ENCODE measurements at regions not wholly inside any gene's neighbourhood (a gene's known extent, or its start where the extent isn't known, plus 50 kb on each side); places are given as distances from the start of the nearest gene placed in this dataset.

GRCh38 chr3:110750201-110750600 lies 321.4 kb upstream of the NECTIN3 start:
- Mint-ChIP-seq H3K4me3 (no peak overlapping the region), H3K36me3 (ENCODE audit: low read depth) (no peaks in the 10 kb centered on the region), H3K4me1 (ENCODE audit: low read depth) (no peaks in the 10 kb centered on the region), H3K27ac (no peak overlapping the region), H3K27me3 (ENCODE audit: insufficient read depth) (peaks cover 8% of the 10 kb centered on the region), H3K9me3 (no peaks in the 10 kb centered on the region)
- DNase-seq (ENCODE audit: low spot score) = no peak
- intact Hi-C loops (cut with micrococcal nuclease) = no loop called here

GRCh38 chr3:110752307-110752706 lies 319.3 kb upstream of the NECTIN3 start:
- Mint-ChIP-seq H3K4me1 (ENCODE audit: low read depth) (no peaks in the 10 kb centered on the region), H3K36me3 (ENCODE audit: low read depth) (no peaks in the 10 kb centered on the region), H3K4me3 (no peak overlapping the region), H3K27me3 (ENCODE audit: insufficient read depth) (no peaks in the 10 kb centered on the region), H3K9me3 (no peaks in the 10 kb centered on the region), H3K27ac (no peak overlapping the region)
- DNase-seq (ENCODE audit: low spot score) = no peak
- intact Hi-C loops (cut with micrococcal nuclease) = no loop called here

- no peaks in the 10 kb centered on the region for H3K9me3 Mint-ChIP-seq
- H3K4me3 Mint-ChIP-seq = no peak overlapping the region
- intact Hi-C loops (cut with micrococcal nuclease) = no loop called here
- H3K27me3 Mint-ChIP-seq (ENCODE audit: insufficient read depth) = no peaks in the 10 kb centered on the region
- H3K4me1 Mint-ChIP-seq (ENCODE audit: low read depth) = no peaks in the 10 kb centered on the region
- no peak for DNase-seq (ENCODE audit: low spot score)
- no peak overlapping the region for H3K27ac Mint-ChIP-seq
- no peaks in the 10 kb centered on the region for H3K36me3 Mint-ChIP-seq (ENCODE audit: low read depth)
Observed at GRCh38 chr3:110753516-110753915, 318.1 kb upstream of the NECTIN3 start.

GRCh38 chr3:110754212-110754916 lies 317.3 kb upstream of the NECTIN3 start:
- H3K9me3 Mint-ChIP-seq = no peaks in the 10 kb centered on the region
- DNase-seq (ENCODE audit: low spot score) = no peak
- H3K4me3 Mint-ChIP-seq = no peak overlapping the region
- intact Hi-C loops (cut with micrococcal nuclease) = no loop called here
- no peaks in the 10 kb centered on the region for H3K27me3 Mint-ChIP-seq (ENCODE audit: insufficient read depth)
- H3K36me3 Mint-ChIP-seq (ENCODE audit: low read depth) = no peaks in the 10 kb centered on the region
- H3K4me1 Mint-ChIP-seq (ENCODE audit: low read depth) = no peaks in the 10 kb centered on the region
- H3K27ac Mint-ChIP-seq = no peak overlapping the region

GRCh38 chr3:110755345-110755744 lies 316.3 kb upstream of the NECTIN3 start:
- Mint-ChIP-seq H3K27ac (no peak overlapping the region), H3K4me1 (ENCODE audit: low read depth) (no peaks in the 10 kb centered on the region), H3K4me3 (no peak overlapping the region), H3K36me3 (ENCODE audit: low read depth) (no peaks in the 10 kb centered on the region), H3K9me3 (no peaks in the 10 kb centered on the region), H3K27me3 (ENCODE audit: insufficient read depth) (no peaks in the 10 kb centered on the region)
- DNase-seq (ENCODE audit: low spot score) = no peak
- intact Hi-C loops (cut with micrococcal nuclease) = no loop called here

- DNase-seq (ENCODE audit: low spot score) = no peak
- intact Hi-C loops (cut with micrococcal nuclease) = no loop called here
- Mint-ChIP-seq H3K27me3 (ENCODE audit: insufficient read depth) (no peaks in the 10 kb centered on the region), H3K4me3 (no peak overlapping the region), H3K9me3 (no peaks in the 10 kb centered on the region), H3K36me3 (ENCODE audit: low read depth) (no peaks in the 10 kb centered on the region), H3K27ac (no peak overlapping the region), H3K4me1 (ENCODE audit: low read depth) (no peaks in the 10 kb centered on the region)
Observed at GRCh38 chr3:110756705-110757104, 314.9 kb upstream of the NECTIN3 start.

- H3K27ac Mint-ChIP-seq = no peak overlapping the region
- no peaks in the 10 kb centered on the region for H3K9me3 Mint-ChIP-seq
- no peak for DNase-seq (ENCODE audit: low spot score)
- H3K4me3 Mint-ChIP-seq = no peak overlapping the region
- intact Hi-C loops (cut with micrococcal nuclease) = no loop called here
- H3K36me3 Mint-ChIP-seq (ENCODE audit: low read depth) = no peaks in the 10 kb centered on the region
- H3K4me1 Mint-ChIP-seq (ENCODE audit: low read depth) = no peaks in the 10 kb centered on the region
- no peaks in the 10 kb centered on the region for H3K27me3 Mint-ChIP-seq (ENCODE audit: insufficient read depth)
Observed at GRCh38 chr3:110758208-110758607, 313.4 kb upstream of the NECTIN3 start.

GRCh38 chr3:110767156-110767555 lies 304.5 kb upstream of the NECTIN3 start:
- intact Hi-C loops (cut with micrococcal nuclease) = no loop called here
- Mint-ChIP-seq H3K27me3 (ENCODE audit: insufficient read depth) (peaks cover 2% of the 10 kb centered on the region), H3K4me3 (no peak overlapping the region), H3K9me3 (no peaks in the 10 kb centered on the region), H3K4me1 (ENCODE audit: low read depth) (peaks cover 5% of the 10 kb centered on the region), H3K36me3 (ENCODE audit: low read depth) (no peaks in the 10 kb centered on the region), H3K27ac (no peak overlapping the region)
- DNase-seq (ENCODE audit: low spot score) = no peak

- Mint-ChIP-seq H3K4me3 (no peak overlapping the region), H3K27ac (no peak overlapping the region), H3K9me3 (no peaks in the 10 kb centered on the region), H3K4me1 (ENCODE audit: low read depth) (peaks cover 5% of the 10 kb centered on the region), H3K36me3 (ENCODE audit: low read depth) (no peaks in the 10 kb centered on the region), H3K27me3 (ENCODE audit: insufficient read depth) (peaks cover 2% of the 10 kb centered on the region)
- intact Hi-C loops (cut with micrococcal nuclease) = no loop called here
- DNase-seq (ENCODE audit: low spot score) = no peak
Observed at GRCh38 chr3:110767838-110768237, 303.8 kb upstream of the NECTIN3 start.

- Mint-ChIP-seq H3K4me1 (ENCODE audit: low read depth) (no peaks in the 10 kb centered on the region), H3K27ac (no peak overlapping the region), H3K4me3 (no peak overlapping the region), H3K36me3 (ENCODE audit: low read depth) (no peaks in the 10 kb centered on the region), H3K9me3 (no peaks in the 10 kb centered on the region), H3K27me3 (ENCODE audit: insufficient read depth) (peaks cover 4% of the 10 kb centered on the region)
- intact Hi-C loops (cut with micrococcal nuclease) = no loop called here
- DNase-seq (ENCODE audit: low spot score) = no peak
Observed at GRCh38 chr3:110773413-110773954, 298.1 kb upstream of the NECTIN3 start.

GRCh38 chr3:110774496-110775265 lies 296.9 kb upstream of the NECTIN3 start:
- no peaks in the 10 kb centered on the region for H3K9me3 Mint-ChIP-seq

GRCh38 chr3:110779581-110779980 lies 292.0 kb upstream of the NECTIN3 start:
- Mint-ChIP-seq H3K9me3 (no peaks in the 10 kb centered on the region), H3K27ac (no peak overlapping the region), H3K36me3 (ENCODE audit: low read depth) (no peaks in the 10 kb centered on the region)

More at GRCh38 chr3:110774496-110775265, 296.9 kb upstream of the NECTIN3 start:
- intact Hi-C loops (cut with micrococcal nuclease) = no loop called here
- no peaks in the 10 kb centered on the region for H3K4me1 Mint-ChIP-seq (ENCODE audit: low read depth)
- no peak overlapping the region for H3K4me3 Mint-ChIP-seq
- no peak overlapping the region for H3K27ac Mint-ChIP-seq
- peaks cover 4% of the 10 kb centered on the region for H3K27me3 Mint-ChIP-seq (ENCODE audit: insufficient read depth)
- H3K36me3 Mint-ChIP-seq (ENCODE audit: low read depth) = no peaks in the 10 kb centered on the region
- no peak for DNase-seq (ENCODE audit: low spot score)

GRCh38 chr3:110783541-110783940 lies 288.1 kb upstream of the NECTIN3 start:
- no peaks in the 10 kb centered on the region for H3K9me3 Mint-ChIP-seq

More at GRCh38 chr3:110779581-110779980, 292.0 kb upstream of the NECTIN3 start:
- no peak for DNase-seq (ENCODE audit: low spot score)
- Mint-ChIP-seq H3K27me3 (ENCODE audit: insufficient read depth) (peaks cover 2% of the 10 kb centered on the region), H3K4me3 (no peak overlapping the region), H3K4me1 (ENCODE audit: low read depth) (no peaks in the 10 kb centered on the region)
- intact Hi-C loops (cut with micrococcal nuclease) = no loop called here

More at GRCh38 chr3:110783541-110783940, 288.1 kb upstream of the NECTIN3 start:
- H3K36me3 Mint-ChIP-seq (ENCODE audit: low read depth) = no peaks in the 10 kb centered on the region
- DNase-seq (ENCODE audit: low spot score) = no peak
- intact Hi-C loops (cut with micrococcal nuclease) = no loop called here
- no peak overlapping the region for H3K27ac Mint-ChIP-seq
- no peaks in the 10 kb centered on the region for H3K4me1 Mint-ChIP-seq (ENCODE audit: low read depth)
- H3K27me3 Mint-ChIP-seq (ENCODE audit: insufficient read depth) = no peaks in the 10 kb centered on the region
- H3K4me3 Mint-ChIP-seq = no peak overlapping the region

All from activated T-helper 1 cell treated with anti-CD3 and anti-CD28 coated beads, Interleukin-12 subunit alpha, Interleukin-12 subunit beta, Interleukin-2, Interleukin-4 antibody, amounts not matched to agents 30 ng/mL and 10 ng/mL and 1 ng/mL, durations not matched to agents 14 hours and 24 hours and 36 hours (primary cell).